HG03066 (cell line): ENCODE measurements at regions not wholly inside any gene's neighbourhood (a gene's known extent, or its start where the extent isn't known, plus 50 kb on each side); places are given as distances from the start of the nearest gene placed in this dataset.

Source experiments
- ATAC-seq: cut with Tn5 transposase; IDR thresholded peaks from one replicate; pipeline ENCODE4 v1.9.1; 2021; ENCODE audit warnings: low read depth; ENCODE audit not compliant: unreplicated experiment

DNA sequence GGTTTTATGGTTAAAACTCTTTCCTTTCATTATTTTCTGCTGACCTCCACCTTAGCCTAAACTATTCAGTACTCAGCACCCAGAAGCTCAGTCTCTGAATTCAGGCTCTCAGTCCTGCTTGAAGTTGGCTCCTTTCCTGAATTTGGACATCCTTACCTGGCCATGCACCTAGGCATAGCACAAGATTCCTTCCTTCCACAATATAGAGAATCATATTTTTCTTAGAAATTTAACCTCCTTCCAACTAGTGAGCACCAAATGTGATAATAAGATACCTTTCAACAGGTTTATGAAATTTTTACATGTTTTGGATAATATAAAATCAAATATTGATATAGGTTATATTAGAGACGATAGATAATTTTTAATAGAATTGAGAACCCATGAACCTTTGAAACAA is 905.6 kb upstream of the GHITM start:
- ATAC-seq = no peak

GRCh38 chr10:83248106-83248631 is 891.1 kb upstream of the GHITM start:
- no peak for ATAC-seq

DNA sequence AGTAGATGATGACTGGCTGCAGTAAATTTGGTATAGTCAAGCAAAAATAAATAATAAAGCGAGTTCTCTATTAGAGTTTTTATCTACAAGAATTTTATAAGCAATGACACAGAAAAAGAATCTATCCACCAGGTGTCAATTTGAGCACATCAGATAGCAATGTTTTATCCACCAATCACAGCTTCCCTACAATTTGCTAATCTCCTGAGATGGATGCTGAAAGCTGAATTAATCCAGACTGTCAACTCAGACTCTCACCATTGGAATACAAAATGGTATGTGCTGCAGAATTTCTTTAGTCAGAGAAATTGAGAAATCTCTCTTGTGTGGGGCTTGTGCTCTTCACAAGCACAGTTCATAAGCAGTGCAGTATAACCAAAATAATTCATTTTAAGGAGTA is 888.9 kb upstream of the GHITM start:
- ATAC-seq = no peak

GRCh38 chr10:83252169-83252568 is 887.1 kb upstream of the GHITM start:
- no peak for ATAC-seq

- ATAC-seq = no peak
These were observed 886.7 kb upstream of the GHITM start for GRCh38 chr10:83252596-83252995.

DNA sequence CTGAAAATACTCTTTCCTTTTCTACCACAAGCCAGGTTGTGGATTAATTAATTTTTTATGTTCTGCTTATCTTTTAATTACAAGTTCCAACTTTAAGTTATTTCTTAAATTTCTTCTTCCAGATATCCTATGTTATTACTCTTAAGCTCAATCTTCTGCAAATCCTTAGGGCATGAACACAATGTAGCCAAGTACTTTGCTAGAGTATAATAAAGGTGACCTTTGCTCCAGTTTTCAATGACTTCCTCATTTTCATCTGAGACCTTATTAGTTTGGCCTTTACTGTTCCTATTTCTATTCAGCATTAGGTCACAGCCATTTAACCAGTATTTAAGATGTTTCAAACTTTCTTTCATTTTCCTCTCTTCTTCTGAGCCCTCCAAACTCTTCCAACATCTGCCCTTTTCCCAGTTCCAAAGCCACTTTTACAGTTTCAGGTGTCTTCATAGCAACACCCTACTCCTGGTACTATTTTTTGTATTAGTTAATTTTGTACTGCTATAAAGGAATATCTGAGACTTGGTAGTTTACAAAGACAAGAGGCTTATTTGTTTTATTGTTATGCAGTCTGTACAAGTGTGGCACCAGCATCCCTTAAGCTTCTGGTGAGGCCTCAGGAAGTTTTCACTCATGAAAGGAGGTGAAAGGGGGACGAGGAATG is 886.2 kb upstream of the GHITM start:
- no peak for ATAC-seq

DNA sequence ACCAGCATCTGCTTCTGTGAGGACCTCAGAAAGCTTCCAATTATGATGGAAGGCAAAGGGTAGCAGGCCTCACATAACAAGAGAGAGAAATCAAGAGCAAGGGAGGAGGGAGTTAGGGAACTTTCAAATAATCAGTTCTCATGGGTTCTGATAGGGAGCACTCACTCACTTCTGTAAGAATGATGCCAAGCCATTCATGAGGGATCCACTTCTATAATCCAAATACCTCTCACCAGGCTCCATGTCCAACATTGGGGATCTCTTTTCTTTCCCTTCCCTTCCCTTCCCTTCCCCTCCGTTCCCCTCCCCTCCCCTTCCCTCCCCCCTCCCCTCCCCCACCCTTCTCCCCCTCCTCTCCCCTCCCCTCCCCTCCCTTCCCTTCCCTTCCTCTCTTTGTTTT is 884.6 kb upstream of the GHITM start:
- no peak for ATAC-seq

GRCh38 chr10:83262434-83262833 is 876.9 kb upstream of the GHITM start:
- ATAC-seq = no peak

DNA sequence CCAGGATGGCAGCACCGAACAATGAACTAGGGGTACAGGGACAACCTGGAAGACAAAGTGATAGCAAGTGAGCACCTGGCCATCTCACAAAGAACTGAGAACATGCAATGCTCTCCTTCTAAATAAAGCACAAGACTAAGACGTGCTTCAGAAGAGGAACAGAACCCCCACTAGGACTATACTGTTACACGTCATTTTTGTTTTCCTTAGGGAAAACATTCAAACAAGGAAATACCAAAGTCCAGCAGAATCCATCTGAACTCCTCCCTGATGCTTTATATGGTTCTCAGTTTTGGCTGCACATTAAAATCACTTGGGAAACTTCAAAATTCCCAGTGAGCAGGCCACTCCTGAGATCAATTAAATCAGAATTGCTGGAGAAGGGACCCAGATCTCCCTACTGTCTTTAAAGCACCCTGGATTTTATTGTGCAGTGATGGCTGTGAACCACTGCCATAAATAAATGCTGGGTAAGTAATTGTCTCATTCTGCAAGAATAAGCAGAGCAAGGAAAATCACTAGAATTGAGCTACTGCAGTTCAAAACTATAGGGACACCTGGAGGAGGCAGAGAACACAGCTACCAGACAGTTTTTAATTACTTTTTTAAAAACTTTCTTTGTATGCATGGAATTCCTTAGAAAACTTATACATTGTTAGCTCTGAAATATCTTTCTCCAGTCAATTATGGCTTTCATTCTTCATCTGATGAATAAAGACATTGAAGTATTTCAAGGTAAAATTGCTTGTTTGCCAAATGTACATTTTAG is 866.5 kb upstream of the GHITM start:
- no peak for ATAC-seq

- no peak for ATAC-seq
These were observed 865.2 kb upstream of the GHITM start for GRCh38 chr10:83274088-83274487.

- ATAC-seq = no peak
These were observed 862.3 kb upstream of the GHITM start for GRCh38 chr10:83276971-83277370.

DNA sequence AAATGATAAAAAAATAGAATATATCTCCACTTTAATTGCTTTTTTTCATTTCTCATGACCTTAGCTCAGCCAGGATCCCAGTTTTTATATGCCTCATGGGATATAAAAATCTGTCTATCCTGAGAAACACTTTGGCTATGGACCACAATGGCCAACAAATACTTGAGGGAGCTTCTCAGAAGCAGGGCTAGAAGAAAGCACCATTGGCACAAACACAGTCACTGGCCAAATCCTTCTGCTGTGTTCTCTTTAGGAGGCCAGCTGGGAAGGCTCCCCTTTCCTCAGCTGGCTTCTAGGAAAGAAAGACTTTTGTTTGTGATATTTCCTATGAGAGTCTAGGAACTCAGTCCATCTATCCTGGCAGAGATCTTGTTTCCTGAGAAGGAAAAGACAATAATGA is 856.2 kb upstream of the GHITM start:
- no peak for ATAC-seq

GRCh38 chr10:83287374-83287773 is 851.9 kb upstream of the GHITM start:
- no peak for ATAC-seq

DNA sequence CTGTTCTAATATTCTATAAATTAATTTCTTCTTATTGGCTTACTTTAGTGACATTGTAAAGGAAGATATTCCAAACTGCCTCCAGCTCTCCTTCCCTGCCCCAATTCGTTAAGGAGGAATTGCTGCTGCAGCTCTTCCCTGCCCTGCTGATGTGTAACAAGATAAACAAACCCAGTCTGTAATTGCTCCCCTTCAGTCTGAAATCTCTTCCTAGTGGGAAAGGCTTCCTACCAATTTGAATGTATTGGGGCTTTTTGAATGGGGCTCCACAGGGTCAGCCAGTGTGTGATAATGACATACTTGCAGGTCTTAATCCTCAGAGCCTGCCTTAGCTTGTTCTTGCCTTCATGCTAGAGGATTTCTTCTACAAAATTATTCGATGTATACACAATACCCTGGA is 849.9 kb upstream of the GHITM start:
- no peak for ATAC-seq

- no peak for ATAC-seq
These were observed 849.4 kb upstream of the GHITM start for GRCh38 chr10:83289948-83290347.

GRCh38 chr10:83301732-83302131 is 837.6 kb upstream of the GHITM start:
- no peak for ATAC-seq

- no peak for ATAC-seq
These were observed 836.7 kb upstream of the GHITM start for GRCh38 chr10:83302623-83303022.

DNA sequence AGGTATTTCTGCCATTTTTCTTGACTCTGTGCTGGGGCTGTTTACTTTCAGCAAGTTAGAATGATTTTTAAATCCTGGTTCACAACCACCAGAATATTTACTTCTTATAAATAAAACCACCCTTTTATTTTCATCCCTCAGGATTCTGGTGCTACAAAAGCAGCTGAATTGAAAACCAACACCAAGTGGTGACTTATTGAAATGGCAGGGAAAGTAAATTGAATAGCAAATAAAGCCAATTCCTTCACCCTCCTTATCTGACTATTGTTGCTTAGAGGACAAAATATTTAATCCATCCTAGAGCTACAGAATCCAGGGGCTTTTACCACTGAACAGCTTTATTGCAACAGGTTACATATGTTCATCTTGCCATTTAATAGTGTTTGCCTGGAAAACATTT is 828.6 kb upstream of the GHITM start:
- no peak for ATAC-seq

DNA sequence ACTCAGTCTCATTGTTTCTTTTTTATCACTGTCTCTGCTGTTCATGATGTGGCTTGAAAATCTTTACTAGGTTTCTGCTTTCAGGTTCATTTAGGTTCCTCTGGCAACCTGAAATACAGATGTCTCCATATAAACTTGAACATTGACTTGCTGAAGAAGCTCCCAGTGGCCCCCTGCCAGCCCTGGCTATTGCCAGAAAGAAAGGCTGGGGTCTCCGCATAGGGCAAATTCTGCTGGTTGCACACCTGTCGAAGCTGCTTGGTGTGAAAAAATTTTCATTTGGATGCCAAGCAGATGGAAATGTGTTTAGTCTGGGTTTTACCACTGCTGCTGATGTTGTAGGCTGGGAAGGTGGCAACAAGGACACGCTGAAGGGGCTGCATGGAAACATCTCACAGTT is 826.7 kb upstream of the GHITM start:
- no peak for ATAC-seq

- ATAC-seq = no peak
These were observed 806.6 kb upstream of the GHITM start for GRCh38 chr10:83332690-83333089.

- no peak for ATAC-seq
These were observed 805.7 kb upstream of the GHITM start for GRCh38 chr10:83333566-83333965.

DNA sequence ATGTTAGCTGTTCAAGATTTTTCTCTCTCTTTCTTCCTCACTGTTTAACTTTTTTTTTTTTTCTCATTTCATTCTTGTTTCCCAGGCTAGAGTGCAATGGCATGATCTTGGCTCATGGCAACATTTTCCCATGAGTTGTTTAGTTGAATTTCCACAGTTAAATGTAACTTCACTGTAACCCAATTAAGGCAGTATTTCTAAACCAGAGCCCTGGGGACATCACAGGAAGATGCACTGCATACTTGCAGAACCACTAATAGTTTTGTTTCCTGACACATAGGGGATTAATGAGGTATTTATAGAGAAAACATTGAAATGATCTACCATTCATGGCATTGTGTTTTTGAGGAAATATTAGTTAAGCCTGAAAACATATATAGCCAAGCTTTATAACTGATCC is 795.6 kb upstream of the GHITM start:
- no peak for ATAC-seq
